ENCODE measurements at regions not wholly inside any gene's neighbourhood (a gene's known extent, or its start where the extent isn't known, plus 50 kb on each side); places are given as distances from the start of the nearest gene placed in this dataset.

GRCh38 chr10:56123247-56123646, 237.8 kb downstream of the ZWINT start:
- no peak for DNase-seq (ENCODE audit: low read depth)
- TF ChIP-seq CTCF (conservative IDR thresholded peaks at IDR 0.05; ENCODE audit: control insufficient read depth, insufficient read depth, low read depth, low read length), result no peak
- H3K4me3 ChIP-seq (ENCODE audit: control insufficient read depth, low read depth, low read length), result no peak overlapping the region

- H3K4me3 ChIP-seq (ENCODE audit: control insufficient read depth, low read depth, low read length), result no peak overlapping the region
- TF ChIP-seq CTCF (conservative IDR thresholded peaks at IDR 0.05; ENCODE audit: control insufficient read depth, insufficient read depth, low read depth, low read length), result no peak
- no peak for DNase-seq (ENCODE audit: low read depth)
Observed at GRCh38 chr10:56116684-56117083, 244.4 kb downstream of the ZWINT start.

- no peak for DNase-seq (ENCODE audit: low read depth)
- no peak overlapping the region for H3K4me3 ChIP-seq (ENCODE audit: control insufficient read depth, low read depth, low read length)
- no peak for TF ChIP-seq CTCF (conservative IDR thresholded peaks at IDR 0.05; ENCODE audit: control insufficient read depth, insufficient read depth, low read depth, low read length)
Observed at GRCh38 chr10:56109454-56109853, 251.6 kb downstream of the ZWINT start.

GRCh38 chr10:56104923-56105322, 256.1 kb downstream of the ZWINT start:
- no peak for DNase-seq (ENCODE audit: low read depth)
- no peak for TF ChIP-seq CTCF (conservative IDR thresholded peaks at IDR 0.05; ENCODE audit: control insufficient read depth, insufficient read depth, low read depth, low read length)

GRCh38 chr10:56104487-56104886, 256.6 kb downstream of the ZWINT start:
- H3K4me3 ChIP-seq (ENCODE audit: control insufficient read depth, low read depth, low read length), result no peak overlapping the region
- TF ChIP-seq CTCF (conservative IDR thresholded peaks at IDR 0.05; ENCODE audit: control insufficient read depth, insufficient read depth, low read depth, low read length), result no peak
- DNase-seq (ENCODE audit: low read depth), result no peak

More at GRCh38 chr10:56104923-56105322, 256.1 kb downstream of the ZWINT start:
- H3K4me3 ChIP-seq (ENCODE audit: control insufficient read depth, low read depth, low read length), result no peak overlapping the region

- DNase-seq (ENCODE audit: low read depth), result no peak
Observed at GRCh38 chr10:56096226-56096517, 264.9 kb downstream of the ZWINT start.

More at GRCh38 chr10:56096226-56096517, 264.9 kb downstream of the ZWINT start:
- TF ChIP-seq CTCF (conservative IDR thresholded peaks at IDR 0.05; ENCODE audit: control insufficient read depth, insufficient read depth, low read depth, low read length), result no peak
- H3K4me3 ChIP-seq (ENCODE audit: control insufficient read depth, low read depth, low read length), result no peak overlapping the region

All from fibroblast of mammary gland (primary cell).